Rectal smooth muscle tissue (tissue), 1 donor: ENCODE measurements at regions not wholly inside any gene's neighbourhood (a gene's known extent, or its start where the extent isn't known, plus 50 kb on each side); places are given as distances from the start of the nearest gene placed in this dataset.

Experiments used
- H3K27ac ChIP-seq: one replicate; pipeline ENCODE4 v1.7.0; 2013; ENCODE audit warnings: low read depth, low read length, inconsistent platforms
- H3K27me3 ChIP-seq: one replicate; pipeline ENCODE4 v1.7.0; 2013; ENCODE audit warnings: low read length; ENCODE audit not compliant: control insufficient read depth, insufficient read depth
- H3K36me3 ChIP-seq: one replicate; pipeline ENCODE4 v1.7.0; 2013; ENCODE audit warnings: low read length; ENCODE audit not compliant: control insufficient read depth, insufficient read depth
- H3K4me1 ChIP-seq: one replicate; pipeline ENCODE4 v1.7.0; 2013; ENCODE audit warnings: low read length; ENCODE audit not compliant: control insufficient read depth, insufficient read depth
- H3K4me3 ChIP-seq: one replicate; pipeline ENCODE4 v1.7.0; 2013; ENCODE audit warnings: low read length
- H3K9ac ChIP-seq: one replicate; pipeline ENCODE4 v1.7.0; 2013; ENCODE audit warnings: low read length

DNA sequence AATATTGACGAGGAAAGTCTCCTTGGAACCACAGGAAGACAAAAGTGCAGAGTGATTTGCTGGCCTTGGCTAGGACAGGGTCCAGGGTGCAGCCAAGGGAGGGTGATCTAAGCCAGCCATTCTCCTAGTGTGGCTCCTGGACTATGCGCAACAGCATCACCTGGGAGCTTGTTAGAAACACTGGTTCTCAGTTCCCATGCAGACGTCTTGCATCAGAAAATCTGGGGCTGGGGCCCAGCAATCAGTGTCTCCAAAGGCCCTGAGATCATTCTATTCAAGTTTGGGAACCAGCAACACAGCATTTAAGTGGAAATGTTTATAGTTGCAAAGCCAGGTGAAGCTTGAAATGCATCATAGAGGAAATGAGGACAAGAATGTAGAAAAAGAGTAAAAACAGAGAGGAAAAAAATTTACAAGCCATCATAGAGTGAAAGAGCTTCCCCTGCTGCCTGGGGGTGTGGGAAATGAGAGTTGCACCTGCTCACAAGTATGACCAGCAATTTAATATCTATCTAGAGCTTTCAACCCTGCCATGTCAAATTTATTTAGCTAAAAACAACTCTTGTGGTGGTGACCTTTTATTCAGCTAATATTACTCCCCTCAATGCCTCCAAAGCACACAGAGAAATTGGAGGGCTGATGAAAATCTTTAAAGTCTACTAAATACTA is 54.4 kb upstream of the SEC11C start:
- no peaks in the 10 kb centered on the region for H3K36me3 ChIP-seq
- H3K9ac ChIP-seq = no peak overlapping the region
- H3K27me3 ChIP-seq = no peaks in the 10 kb centered on the region
- no peaks in the 10 kb centered on the region for H3K4me1 ChIP-seq
- H3K4me3 ChIP-seq = no peak overlapping the region
- H3K27ac ChIP-seq = no peak overlapping the region

- Histone ChIP-seq H3K27ac (no peak overlapping the region), H3K27me3 (no peaks in the 10 kb centered on the region), H3K4me3 (no peak overlapping the region), H3K9ac (no peak overlapping the region), H3K36me3 (no peaks in the 10 kb centered on the region), H3K4me1 (no peaks in the 10 kb centered on the region)
Measured at GRCh38 chr18:59085797-59086196, 53.9 kb upstream of the SEC11C start.

- H3K27ac ChIP-seq = no peak overlapping the region
- no peaks in the 10 kb centered on the region for H3K4me1 ChIP-seq
- no peak overlapping the region for H3K4me3 ChIP-seq
- no peak overlapping the region for H3K9ac ChIP-seq
- H3K36me3 ChIP-seq = no peaks in the 10 kb centered on the region
- H3K27me3 ChIP-seq = no peaks in the 10 kb centered on the region
Measured at GRCh38 chr18:59086522-59086921, 53.2 kb upstream of the SEC11C start.

GRCh38 chr18:59087391-59087790 is 52.3 kb upstream of the SEC11C start:
- no peaks in the 10 kb centered on the region for H3K27me3 ChIP-seq
- H3K4me3 ChIP-seq = no peak overlapping the region
- no peaks in the 10 kb centered on the region for H3K36me3 ChIP-seq
- no peak overlapping the region for H3K9ac ChIP-seq
- H3K27ac ChIP-seq = no peak overlapping the region
- H3K4me1 ChIP-seq = no peaks in the 10 kb centered on the region
